Islet precursor cell (in vitro differentiated cells): ENCODE measurements at regions not wholly inside any gene's neighbourhood (a gene's known extent, or its start where the extent isn't known, plus 50 kb on each side); places are given as distances from the start of the nearest gene placed in this dataset.

Source experiments
- DNase-seq: peaks from one replicate; pipeline ENCODE4 v3.0.0-alpha.2; 2018

DNA sequence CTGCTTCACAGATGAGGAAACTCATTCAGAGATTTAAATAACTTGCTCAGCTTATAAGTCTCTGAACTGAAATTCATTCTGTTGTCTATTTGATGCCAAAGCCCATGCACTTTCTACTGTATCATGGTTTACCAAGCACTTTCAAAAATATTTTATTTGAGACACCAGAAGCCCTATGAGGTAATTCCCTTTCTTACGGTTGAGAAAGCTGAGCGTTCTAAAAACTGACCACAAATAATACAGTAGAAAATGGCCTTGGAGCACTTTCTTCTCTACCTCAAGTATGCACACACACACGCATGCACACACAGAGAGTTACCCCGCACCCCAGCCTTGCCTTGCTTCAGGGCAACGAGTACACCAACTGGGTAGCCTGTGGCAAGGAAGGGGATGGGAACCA lies 228.5 kb downstream of the RFC3 start:
- no peak for DNase-seq

DNA sequence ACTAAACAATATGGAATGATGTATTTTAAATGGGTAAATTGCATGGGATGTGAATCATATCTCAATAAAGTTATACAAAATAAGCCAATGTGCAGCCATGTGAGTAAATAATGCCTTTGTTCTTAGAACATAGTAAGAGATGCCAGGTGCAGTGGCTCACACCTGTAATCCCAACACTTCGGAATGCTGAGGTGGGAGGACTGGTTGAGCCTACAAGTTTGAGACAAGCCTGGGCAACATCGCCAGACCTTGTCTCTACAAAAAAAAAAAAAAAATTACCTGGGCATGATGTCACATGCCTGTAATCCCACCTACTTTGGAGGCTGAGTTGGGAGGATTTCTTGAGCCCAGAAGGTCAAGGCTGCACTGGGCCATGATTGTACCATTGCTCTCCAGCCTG lies 230.7 kb downstream of the RFC3 start:
- no peak for DNase-seq

DNA sequence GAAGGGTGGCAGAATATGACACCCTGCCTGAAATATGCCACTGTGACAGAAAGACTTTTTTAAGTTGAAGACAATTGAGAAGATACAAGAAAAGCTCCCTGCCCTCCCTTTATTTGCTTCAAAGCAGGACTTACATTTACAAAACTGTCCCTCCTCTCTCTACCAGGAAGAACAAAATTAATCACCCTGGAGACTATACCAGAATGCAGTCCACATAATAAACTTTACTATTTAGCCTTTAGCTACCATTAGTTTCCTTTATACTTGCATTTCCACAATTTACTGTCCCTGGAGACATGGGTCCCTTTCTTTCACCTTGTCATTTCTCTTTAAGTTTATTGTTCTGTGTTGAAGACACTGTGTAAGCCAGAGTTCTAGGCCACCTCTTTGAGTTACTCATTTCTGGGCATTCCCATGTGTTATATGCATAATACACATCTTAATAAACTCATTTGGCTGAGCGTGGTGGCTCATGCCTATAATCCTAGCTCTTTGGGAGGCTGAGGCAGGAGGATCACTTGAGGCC lies 238.8 kb downstream of the RFC3 start:
- DNase-seq, result no peak

DNA sequence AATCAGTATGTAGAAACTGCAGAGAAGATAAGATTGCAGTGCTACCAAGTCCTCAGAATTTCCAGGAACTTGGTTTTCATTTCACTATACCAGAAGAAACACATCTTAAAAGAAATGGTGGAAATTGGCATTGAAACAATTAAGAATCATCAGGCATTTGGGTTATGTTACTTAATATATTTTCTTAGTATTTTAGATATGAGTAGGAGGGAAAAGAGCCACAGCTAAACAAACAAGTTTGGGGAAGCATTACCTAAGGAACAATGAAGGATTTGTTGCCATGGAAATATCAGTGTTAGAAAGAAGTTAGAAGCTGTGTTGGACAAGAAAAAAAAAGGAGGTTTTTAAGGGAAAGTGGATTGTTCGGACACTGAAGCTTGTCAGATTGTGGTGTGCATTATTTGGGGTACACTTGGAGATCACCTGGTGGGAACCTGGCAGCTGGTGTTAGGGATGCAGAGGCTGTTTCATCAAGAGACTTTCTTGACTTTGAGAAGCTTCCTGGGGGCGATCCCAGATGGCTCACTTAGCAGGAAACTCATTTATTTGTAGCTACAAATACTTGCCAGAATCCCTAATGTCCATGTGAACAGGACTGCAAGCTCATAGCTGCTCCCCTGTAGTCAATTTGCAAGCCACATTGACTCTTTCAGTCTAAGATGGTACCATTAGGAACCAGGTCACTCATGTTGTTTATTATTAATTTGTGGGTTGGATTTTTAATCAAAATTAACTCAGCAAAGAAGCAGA lies 246.7 kb downstream of the RFC3 start:
- no peak for DNase-seq

DNA sequence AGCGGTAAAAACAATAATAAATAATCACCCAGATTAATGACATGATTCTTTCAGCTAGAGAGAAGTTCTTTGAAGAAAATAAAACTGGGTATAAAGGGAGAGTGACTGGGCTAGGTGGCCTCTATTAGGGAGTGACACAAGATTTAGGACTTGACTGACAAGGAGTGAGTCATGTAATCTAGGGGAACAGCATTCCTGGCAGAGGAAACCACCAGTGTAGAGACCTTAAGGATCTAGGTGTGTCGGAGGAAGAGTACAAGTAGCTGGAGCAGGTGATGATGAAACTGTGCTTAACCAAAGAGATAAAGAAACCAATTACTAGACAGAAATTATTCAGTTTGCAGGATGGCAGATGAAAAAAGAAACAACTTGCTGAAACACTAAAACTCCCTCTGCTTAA lies 248.0 kb downstream of the RFC3 start:
- DNase-seq, result peak; percentile 66

DNA sequence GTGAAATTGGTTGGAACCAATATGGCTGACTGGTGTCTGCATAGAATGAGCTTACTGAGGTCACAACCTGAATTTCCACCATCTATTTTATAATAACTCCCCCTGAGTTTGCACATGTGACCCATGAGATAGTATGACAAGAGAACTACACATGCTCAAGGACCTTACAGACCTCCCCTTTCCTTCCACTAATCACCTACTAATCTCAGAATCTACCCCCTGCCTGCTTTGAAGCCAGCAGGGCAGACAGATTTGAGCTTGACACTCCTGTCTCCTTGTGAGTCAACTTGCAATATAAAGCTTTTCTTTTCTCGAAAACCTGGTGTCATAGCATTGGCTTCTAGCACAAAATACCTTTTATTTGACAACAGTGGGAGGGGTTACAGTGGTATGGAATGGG lies 248.4 kb downstream of the RFC3 start:
- no peak for DNase-seq

DNA sequence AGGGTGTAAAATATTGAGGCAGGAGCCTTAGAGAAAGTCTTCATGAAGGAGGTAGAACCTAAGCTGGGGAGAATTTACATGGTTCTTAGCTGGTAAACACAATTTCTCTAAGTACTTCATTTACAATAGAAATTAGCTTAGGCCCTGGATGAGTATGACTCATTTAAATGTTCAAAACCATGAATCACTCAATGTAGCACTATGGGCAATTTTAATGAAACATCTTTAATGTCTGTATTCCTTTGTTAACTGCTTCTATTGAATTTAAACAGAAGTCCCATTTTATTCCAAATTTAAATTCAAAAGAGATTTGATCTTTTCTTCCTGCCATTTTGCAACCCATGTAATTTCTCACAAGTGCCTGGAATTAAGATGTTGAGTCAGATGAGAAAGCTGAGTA lies 252.1 kb downstream of the RFC3 start:
- no peak for DNase-seq

DNA sequence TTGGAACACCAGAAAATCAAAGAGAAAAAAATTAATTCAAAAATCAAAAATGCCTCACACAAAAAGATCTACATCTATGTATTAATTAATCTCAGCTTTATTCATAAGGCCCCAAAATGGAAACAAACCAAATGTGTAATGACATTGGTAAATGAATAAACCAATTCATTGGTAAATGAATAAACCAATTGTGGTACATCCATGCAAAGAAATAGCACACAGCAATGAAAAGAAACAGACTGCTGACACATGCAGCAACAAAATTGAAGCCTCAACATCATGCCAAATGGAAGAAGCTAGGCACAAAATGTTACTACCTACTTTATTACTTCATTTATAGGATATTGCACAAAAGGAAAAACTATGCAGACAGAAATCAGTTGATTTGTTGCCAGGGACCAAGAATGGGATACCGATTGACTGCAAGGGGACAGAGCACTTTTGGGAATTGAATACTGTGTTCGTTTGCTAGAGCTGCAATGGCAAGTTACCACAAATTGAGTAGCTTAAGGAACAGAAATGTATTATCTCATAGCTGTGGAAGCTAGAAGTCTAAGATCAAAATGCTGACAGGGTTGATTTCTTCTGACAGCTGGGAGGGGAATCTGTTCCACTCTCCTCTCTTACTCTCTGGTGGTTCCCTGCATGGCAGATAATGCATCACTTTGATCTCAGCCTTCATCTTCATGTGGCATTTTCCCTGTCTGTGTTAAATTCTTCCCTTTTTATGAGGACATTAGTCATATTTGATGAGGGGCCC lies 252.8 kb downstream of the RFC3 start:
- no peak for DNase-seq

DNA sequence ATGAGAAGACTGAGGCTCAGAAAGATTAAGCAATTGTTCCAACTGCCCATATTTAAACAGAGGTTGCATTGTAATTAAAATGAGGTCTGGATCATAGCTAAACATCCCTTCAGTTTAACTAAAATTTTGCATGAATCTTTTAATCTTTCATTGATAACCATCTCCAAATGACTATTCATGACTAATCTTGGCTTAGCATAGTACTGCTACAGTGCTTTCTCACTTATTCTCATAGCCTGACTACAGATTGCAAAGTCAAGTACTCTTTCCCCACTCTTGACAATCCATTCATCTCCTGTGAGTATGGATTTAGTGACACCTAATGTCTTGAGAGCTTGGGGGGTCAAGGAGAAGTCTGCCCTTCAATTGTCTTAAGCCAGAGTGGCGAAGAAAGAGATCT lies 258.4 kb downstream of the RFC3 start:
- no peak for DNase-seq

DNA sequence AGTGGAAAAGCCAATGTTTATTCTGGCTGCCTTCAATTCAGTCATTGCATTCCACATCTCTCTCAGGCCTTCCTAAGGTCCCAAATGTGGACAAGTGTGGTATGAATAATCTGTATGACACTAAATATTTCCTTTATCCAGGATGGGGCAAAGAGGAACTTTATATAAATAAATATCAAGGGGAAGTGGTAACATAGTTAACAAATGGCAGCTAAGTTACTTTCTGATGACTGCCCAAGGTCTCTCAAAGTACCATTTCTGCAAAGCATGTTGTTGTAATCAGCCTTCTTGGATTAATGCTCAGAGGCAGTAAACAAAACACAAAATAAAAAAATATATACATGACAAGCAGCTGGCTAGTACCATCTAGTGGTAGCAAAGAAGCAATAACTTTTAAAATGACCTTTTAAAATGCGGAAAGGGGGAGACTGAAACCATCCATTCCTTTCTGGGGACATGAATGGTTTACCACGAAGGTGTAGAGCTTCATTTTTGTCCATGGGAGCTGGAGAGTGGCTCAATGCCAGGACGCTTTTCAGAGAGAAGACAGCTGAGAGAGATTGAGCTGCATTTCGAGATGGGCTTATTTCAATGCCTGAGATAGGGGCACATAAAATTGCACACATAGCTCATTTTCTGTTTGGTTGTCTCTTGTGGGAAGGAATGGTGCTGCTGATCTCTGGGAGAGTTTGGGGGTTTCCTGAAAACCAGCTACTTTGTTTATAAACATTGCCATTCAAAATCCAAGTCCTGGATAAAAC lies 259.2 kb downstream of the RFC3 start:
- DNase-seq, result no peak

DNA sequence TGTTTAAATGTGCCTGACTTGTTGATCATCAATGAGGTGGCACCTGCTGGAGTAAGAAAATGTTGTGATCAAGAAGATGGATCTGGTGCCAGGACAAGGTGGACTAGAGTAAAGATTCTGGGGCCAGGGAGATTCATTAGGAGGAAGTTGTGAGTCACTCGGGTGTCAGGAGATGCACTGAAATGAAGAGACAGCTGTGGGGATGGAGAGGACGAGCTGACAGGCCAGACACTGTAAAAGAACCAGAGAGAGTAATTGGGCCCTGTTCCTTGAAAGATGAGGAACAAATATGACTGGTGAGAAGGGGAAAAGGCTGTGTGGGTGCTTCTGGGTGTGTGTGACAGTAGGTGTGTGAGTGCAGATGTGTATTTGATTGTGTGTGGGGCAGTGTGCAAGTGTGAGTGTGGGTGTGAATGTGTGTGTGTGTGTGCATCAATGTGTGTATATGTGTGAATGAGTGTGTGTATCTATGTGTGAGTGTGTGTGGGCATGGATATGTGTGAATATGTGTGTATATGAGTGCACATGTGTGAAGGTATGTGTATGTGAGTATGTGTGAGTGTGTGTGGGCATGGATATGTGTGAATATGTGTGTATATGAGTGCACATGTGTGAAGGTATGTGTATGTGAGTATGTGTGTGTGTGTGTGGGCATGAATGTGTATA lies 260.5 kb downstream of the RFC3 start:
- DNase-seq, result no peak

DNA sequence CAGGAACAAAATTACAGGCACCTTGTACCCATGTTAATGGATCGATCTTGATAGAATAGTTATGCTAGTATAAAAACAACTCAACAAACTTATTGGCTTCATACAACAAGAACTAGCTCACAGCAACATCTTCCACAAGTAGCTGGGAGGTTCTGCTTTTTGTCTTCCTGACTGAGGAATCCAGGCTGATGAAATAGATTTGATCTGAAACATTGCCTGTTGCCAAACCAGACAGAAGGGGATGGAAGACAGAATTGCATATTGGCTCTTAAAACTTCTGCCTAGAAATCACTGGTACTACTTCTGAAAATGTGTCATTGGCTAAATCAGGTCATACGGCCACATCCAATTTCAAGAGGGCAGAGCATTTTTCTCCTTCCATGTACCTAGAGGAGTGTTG lies 267.3 kb downstream of the RFC3 start:
- no peak for DNase-seq

DNA sequence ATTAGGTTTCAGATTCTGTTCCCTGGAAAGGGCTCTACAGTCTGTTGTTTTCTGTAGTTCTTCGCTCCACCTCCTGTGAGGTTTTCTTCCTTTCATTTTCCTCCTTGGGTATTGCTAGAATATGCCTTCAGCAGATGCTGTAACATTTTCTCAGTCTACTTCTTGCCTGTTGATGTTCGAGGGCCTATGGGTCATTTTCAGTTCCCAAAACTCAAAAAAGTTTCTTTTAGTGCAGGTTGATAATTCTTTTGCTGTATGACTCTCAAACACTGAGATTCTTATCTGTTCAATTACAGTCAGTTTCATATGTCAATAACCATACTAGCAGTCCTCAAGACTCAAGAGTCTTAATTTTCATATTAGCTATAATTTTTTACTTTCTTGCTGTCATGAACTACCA lies 268.3 kb downstream of the RFC3 start:
- DNase-seq, result no peak

DNA sequence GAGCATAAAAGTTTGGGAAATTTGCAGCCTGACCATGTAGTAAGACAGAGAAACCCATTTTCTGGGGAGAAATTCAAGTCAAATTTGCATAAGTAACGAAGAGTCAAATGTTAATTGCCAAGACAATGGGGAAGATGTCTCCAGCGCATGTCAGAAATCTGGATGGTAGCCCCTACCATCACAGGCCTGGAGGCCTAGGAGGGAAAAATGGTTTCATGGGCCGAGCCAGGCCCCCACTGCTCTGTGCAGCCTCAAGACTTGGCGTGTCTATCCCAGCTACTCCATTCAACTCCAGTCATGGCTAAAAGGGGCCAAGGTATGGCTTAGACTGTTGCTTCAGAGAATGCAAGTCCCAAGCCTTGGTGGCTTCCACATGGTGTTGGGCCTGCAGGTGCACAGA lies 269.8 kb downstream of the RFC3 start:
- no peak for DNase-seq

DNA sequence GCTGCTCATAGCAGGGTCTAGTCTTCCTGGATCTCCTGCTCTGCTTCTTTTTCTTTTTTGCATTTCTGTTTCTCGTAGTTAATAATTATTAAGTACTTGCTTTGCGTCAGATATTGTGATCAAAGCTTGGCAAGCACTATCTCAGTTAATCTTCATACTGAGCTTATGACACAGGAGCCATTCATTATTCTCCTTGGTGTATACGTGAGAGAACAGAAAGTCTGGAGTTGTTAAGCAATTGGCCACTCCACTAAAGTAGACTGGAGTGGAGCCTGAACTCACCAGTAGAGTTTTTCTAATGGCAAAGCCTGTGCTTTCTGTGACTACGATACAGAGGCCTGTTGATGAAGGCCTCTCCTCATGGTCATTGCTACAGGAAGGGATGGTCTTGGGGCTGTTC lies 285.9 kb downstream of the RFC3 start:
- no peak for DNase-seq

DNA sequence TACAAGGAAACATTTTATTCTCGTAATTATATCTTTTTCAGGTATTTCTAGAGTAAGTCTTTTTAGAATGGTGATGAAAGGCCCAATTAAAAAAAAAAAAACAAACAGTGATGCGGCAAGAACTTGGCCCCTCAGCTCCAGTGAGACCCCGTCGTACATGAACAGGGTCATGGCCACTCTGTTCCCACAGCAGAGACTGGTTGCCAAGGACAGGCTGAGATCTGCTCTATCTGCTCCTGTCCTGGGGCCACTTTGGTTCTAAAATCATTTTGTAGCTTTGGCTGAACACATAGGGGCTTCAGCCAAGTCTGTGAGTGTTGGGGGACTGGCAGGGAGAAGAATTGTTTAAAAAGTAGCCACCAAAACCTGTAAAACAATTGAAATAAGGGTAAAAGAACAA lies 286.9 kb downstream of the RFC3 start:
- DNase-seq, result no peak

DNA sequence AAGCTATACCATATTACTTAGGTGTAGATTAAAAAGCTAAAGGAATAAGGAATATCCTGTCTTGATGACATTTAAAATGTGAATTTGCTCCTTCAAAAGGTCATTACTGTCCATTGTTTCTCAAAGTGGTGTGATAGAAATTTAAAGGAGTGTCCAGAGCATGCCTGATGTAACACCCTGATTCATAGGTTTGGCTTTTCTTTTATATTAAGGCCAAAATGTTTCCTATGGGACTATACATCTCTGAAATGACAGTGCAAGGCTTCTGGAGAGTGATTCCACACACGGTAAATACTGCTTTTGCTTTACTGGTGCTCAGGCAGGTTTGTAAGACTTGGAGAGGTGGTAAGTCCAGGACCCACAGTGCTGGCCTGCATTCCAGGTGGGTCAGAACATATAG lies 289.9 kb downstream of the RFC3 start:
- DNase-seq, result no peak

DNA sequence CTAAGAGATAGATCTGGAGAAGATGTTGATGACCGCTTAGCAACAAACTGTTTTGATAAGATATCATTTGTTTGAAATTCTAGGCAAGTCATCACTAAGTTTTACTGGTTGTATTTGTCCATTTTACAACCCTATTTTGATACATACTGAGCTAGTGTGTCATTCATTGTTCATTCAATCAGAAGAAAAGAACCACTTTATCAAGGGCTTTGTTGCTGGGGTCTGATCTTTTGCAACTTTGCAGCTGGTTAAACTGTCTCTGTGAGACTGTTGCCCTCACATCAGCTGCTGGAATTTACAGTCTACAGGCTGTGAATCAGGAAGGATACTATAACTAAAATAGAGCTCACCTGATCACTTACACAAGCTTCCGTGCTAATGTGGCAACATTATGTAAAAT lies 290.5 kb downstream of the RFC3 start:
- DNase-seq, result no peak

DNA sequence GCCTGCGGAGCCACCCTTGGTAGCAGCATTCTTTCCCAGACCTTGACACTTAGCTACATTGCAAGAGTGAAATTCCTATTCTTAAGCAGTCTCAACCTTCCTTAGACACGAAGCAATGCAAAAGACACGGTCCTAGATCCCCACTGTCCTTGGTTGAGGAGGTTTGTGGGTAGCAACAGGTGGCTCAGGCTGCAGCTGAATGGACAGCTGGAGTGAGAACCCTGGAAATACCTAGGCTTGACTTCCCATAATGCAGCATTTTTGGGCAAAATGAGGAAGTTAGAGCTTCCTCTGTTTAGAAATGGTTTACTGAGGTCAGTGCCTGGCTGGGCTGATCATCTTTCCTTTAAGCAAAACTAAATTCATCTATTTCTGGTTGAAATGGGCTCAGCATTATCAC lies 296.6 kb downstream of the RFC3 start:
- no peak for DNase-seq

DNA sequence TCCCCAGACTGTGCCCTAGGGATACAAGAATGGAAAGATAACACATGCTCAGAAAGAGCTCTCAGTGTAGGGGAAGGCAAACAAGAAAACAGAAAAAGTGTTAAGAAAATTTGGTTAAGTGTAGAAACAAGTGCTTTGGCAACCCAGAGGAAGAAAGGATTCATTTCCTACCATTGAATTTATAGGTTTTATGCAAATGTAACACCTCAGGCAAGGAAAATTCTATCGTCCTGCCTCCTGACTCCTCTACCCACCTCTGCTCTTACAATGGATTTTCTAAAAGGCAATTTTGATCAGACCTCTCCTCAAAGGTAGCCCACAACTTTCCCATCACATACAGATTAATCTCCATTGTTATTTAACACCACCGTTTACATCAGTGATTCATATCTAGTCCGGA lies 298.7 kb downstream of the RFC3 start:
- DNase-seq, result no peak

DNA sequence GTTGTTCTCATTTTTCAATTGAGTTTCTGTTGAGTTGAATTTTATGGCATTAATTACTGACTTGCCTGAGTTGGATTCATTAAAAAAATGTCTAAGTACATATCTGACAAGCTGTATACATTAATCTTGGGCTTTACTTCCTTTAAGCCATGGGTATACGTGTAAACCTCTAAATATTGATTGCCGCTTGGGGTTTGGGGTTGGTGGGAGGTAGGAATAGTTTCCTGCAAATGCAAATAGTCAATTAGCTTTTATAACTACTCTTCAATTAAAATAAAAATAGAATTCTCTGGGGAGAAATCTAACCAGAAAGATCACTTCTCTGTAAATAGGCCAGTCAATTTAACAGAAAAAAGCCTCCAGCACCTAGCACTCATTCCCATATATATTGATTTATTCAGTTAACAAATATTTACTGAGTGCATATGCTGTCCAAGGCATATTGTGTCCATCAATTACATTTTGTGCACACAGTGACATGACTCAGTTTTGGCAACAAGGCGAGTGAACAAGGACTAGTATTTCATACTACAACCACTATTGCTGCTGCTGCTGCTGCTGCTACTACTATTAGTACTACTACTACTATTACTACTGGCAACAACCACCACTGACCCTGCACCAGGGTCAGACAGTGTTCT lies 306.8 kb downstream of the RFC3 start:
- no peak for DNase-seq

DNA sequence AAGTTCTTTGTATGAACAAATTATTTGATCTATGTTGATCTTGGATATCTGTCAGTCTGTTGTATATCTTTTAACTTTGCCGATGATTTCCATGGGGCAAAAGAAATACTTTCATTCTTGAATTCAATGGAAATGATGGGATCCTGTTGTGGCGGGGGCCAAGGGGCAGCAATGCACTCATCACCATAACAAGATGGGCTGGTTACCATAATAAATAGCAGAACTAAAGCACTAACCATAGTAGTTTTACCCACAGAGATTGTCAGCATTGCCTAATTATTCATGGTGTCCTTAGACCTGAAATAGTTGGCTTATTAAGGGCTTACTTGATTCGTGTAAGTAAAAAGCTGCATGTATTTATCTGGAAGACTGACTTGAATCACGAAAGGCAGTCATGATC lies 309.6 kb downstream of the RFC3 start:
- DNase-seq, result no peak

DNA sequence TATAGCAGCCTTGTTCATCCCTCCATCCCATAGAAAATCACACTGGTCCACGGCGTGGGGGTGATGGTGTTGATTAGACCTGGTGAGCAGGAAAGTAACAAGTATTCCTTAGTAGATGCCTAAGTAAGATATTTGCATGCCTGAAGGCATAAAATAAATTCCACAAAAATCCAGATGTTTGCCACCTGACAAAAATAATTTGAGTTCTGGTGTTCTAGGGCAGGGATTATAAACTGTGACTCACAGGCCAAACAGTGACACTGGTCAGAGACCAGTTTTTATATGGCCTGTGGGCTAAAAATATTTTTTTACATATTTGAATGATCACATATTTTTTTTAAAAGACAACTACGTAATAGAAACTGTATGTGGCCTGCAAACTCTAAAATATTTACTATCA lies 310.7 kb downstream of the RFC3 start:
- no peak for DNase-seq
